ENCODE measurements at regions not wholly inside any gene's neighbourhood (a gene's known extent, or its start where the extent isn't known, plus 50 kb on each side); places are given as distances from the start of the nearest gene placed in this dataset.

DNA sequence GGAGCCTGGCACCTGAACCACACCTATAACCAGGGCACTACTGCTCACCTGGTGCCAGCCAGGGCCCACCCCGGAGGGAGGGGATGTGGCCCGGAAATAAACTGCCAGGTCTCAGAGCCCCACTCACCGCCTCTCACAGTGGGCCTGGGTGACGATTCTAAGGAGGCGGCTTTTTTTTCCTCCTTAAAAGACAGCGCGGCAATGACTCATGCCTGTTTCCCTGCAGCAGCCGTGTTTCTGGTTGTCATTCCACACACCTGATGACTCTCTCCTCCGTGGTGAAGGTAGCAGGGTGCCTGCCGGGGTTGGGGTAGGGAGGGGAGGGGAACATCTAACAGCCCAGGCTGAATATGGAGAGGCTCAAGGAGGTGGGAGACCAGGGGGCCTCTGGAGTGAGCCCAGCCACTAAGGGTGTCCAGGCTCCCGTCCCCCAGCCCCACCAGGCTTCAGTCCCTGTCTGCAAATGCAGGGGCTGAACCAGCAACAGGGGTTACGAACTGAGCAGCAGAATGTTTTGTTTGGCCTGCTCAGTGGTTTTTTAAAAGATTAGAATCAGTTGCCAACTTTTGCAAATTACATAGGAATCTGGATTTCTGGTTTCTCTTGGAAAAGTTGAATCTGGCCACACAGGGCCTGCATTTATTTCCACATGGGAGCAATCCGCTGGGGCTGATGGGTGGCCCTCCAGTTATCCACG, 127.3 kb upstream of the LINGO1 start:
- no peak overlapping the region for H3K4me3 ChIP-seq
- H3K9ac ChIP-seq: no peak overlapping the region
- H4K20me1 ChIP-seq: peaks cover 1% of the 10 kb centered on the region; the same call in 1 of the 2 replicates
- no peak overlapping the region for H3K27ac ChIP-seq
- peaks cover 7% of the 10 kb centered on the region; the same call in 1 of the 2 replicates for H3K4me1 ChIP-seq
- TF ChIP-seq Cebpa-rat (IDR thresholded peaks at IDR 0.05): no peak
- H3K27me3 ChIP-seq: no peaks in the 10 kb centered on the region
- H3K4me2 ChIP-seq: no peak overlapping the region
- H3K36me3 ChIP-seq: no peaks in the 10 kb centered on the region
- no peaks in the 10 kb centered on the region for H3K9me3 ChIP-seq

DNA sequence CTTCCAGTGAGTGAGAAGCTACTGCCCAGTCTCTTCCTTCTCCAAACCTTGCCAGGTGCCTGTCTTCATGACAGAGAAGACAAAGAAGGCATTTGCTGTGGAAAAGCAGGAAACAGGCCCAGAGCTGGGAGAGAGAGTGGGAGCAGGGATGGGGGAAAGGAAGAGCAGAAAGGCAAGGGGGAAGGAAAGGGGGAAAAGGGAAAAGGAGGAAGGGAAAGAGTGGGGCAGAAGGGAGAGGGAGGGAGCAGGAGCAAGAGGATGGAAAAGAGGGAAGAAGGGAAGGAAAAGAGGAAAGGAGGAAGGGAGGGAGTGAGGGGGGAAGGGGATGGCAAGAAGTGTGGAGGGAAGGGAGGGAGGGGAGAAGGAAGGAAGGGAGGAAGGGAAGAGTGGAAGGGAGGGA, 121.2 kb upstream of the LINGO1 start:
- no peak overlapping the region for H3K4me3 ChIP-seq
- no peak for TF ChIP-seq Cebpa-rat (IDR thresholded peaks at IDR 0.05)
- H3K36me3 ChIP-seq: no peaks in the 10 kb centered on the region
- H3K27me3 ChIP-seq: no peaks in the 10 kb centered on the region
- H4K20me1 ChIP-seq: peaks cover 43% of the 10 kb centered on the region; the same call in 1 of the 2 replicates
- no peaks in the 10 kb centered on the region for H3K9me3 ChIP-seq
- no peak overlapping the region for H3K9ac ChIP-seq
- H3K27ac ChIP-seq: no peak overlapping the region
- H3K4me1 ChIP-seq: peaks cover 4% of the 10 kb centered on the region; the same call in 1 of the 2 replicates
- no peak overlapping the region for H3K4me2 ChIP-seq

GRCh38 chr15:77753281-77753873, 120.7 kb upstream of the LINGO1 start:
- no peak overlapping the region for H3K27ac ChIP-seq
- H3K4me3 ChIP-seq: no peak overlapping the region
- H3K9ac ChIP-seq: no peak overlapping the region
- H3K27me3 ChIP-seq: no peaks in the 10 kb centered on the region
- no peak overlapping the region for H3K4me2 ChIP-seq
- no peaks in the 10 kb centered on the region for H3K4me1 ChIP-seq
- no peaks in the 10 kb centered on the region for H3K9me3 ChIP-seq
- no peak for TF ChIP-seq Cebpa-rat (IDR thresholded peaks at IDR 0.05)
- H4K20me1 ChIP-seq: peaks cover 43% of the 10 kb centered on the region; the same call in 1 of the 2 replicates
- no peaks in the 10 kb centered on the region for H3K36me3 ChIP-seq

- Histone ChIP-seq H3K27ac (no peak overlapping the region), H3K4me1 (no peaks in the 10 kb centered on the region), H3K4me2 (no peak overlapping the region), H3K9me3 (no peaks in the 10 kb centered on the region), H4K20me1 (peaks cover 53% of the 10 kb centered on the region; the same call in 1 of the 2 replicates), H3K27me3 (no peaks in the 10 kb centered on the region), H3K4me3 (no peak overlapping the region), H3K9ac (no peak overlapping the region), H3K36me3 (no peaks in the 10 kb centered on the region)
- no peak for TF ChIP-seq Cebpa-rat (IDR thresholded peaks at IDR 0.05)
Observed at GRCh38 chr15:77749998-77750540, 117.4 kb upstream of the LINGO1 start.

GRCh38 chr15:77749236-77749997, 116.7 kb upstream of the LINGO1 start:
- no peak for TF ChIP-seq Cebpa-rat (IDR thresholded peaks at IDR 0.05)
- Histone ChIP-seq H3K4me2 (no peak overlapping the region), H3K27me3 (0 out of 2 replicates have a peak, but pooled peaks cover under 1% of the 10 kb centered on the region), H3K9ac (no peak overlapping the region), H3K9me3 (no peaks in the 10 kb centered on the region), H4K20me1 (peaks cover 50% of the 10 kb centered on the region; the same call in 1 of the 2 replicates), H3K4me1 (no peaks in the 10 kb centered on the region), H3K4me3 (no peak overlapping the region), H3K36me3 (no peaks in the 10 kb centered on the region), H3K27ac (no peak overlapping the region)

GRCh38 chr15:77748078-77749064, 115.7 kb upstream of the LINGO1 start:
- Histone ChIP-seq H3K4me3 (no peak overlapping the region), H4K20me1 (peaks cover 54% of the 10 kb centered on the region), H3K36me3 (no peaks in the 10 kb centered on the region), H3K9me3 (no peaks in the 10 kb centered on the region), H3K4me1 (no peaks in the 10 kb centered on the region), H3K27ac (no peak overlapping the region), H3K27me3 (peaks cover 11% of the 10 kb centered on the region), H3K4me2 (no peak overlapping the region), H3K9ac (no peak overlapping the region)
- no peak for TF ChIP-seq Cebpa-rat (IDR thresholded peaks at IDR 0.05)

DNA sequence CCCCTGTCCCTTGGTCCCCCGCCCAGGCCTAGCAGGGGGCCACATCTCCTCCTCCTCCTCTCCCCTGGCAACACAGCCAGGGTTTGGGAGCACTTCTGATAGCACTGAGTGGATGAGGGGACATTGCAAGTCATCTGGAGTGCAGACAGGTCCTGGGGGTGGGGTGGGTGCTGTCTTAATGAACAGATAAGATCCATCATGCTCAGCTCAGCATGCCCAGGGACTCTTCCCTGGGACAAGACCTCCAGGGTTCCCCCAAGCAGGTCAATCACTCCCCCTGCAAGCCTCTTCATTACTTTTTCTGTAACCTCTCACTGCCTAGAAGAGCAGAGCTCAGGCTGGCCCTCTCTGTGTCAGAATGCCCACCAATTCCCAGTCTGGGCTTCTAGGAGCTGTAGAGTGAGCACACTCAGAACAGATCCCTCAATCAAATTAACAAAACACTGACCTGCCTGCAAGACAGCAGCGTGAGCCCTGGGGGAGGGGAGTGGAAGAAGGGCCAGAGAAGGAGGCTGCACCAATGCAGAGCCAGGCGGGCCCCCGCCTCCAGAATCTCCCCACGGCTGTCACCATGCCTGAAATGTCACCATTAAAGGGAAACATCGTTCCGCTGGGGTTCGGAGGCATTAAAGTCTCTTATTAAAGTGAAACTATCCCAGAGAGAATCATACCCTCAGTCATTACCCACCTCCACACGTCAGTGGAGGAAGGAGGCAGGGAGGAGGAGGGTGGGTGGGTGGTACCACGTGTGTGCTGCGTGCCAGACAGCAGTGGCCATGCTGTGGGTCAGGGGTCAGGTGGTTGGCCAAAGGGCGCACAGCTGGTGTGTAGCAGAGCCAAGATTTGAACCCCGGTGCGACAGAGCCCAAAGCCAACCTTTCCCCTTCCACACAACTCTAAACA, 114.7 kb upstream of the LINGO1 start:
- no peak overlapping the region for H3K4me2 ChIP-seq
- H3K9me3 ChIP-seq: no peaks in the 10 kb centered on the region
- no peak overlapping the region for H3K27ac ChIP-seq
- H4K20me1 ChIP-seq: peaks cover 60% of the 10 kb centered on the region
- no peak overlapping the region for H3K9ac ChIP-seq
- no peak overlapping the region for H3K4me3 ChIP-seq
- no peaks in the 10 kb centered on the region for H3K4me1 ChIP-seq
- H3K27me3 ChIP-seq: peaks cover 20% of the 10 kb centered on the region
- TF ChIP-seq Cebpa-rat (IDR thresholded peaks at IDR 0.05): no peak
- no peaks in the 10 kb centered on the region for H3K36me3 ChIP-seq
